ENCODE measurements at regions not wholly inside any gene's neighbourhood (a gene's known extent, or its start where the extent isn't known, plus 50 kb on each side); places are given as distances from the start of the nearest gene placed in this dataset.

- H3K4me3 ChIP-seq (ENCODE audit: low read depth in 1 of 2, low read length in 2 of 2), result no peak overlapping the region
- no peak overlapping the region for H3K27ac ChIP-seq (ENCODE audit: low read depth, low read length)
- H3K27me3 ChIP-seq (ENCODE audit: control insufficient read depth in 1 of 2, insufficient read depth in 2 of 2, low read length in 2 of 2), result no peaks in the 10 kb centered on the region
- H3K4me1 ChIP-seq (ENCODE audit: control insufficient read depth in 1 of 2, insufficient read depth in 2 of 2, low read length in 2 of 2), result no peaks in the 10 kb centered on the region
- no peak overlapping the region for H3K9ac ChIP-seq (ENCODE audit: low read depth in 1 of 2, low read length in 2 of 2)
- peaks cover 0 to 3% of the 10 kb centered on the region in 2 donors for H3K9me3 ChIP-seq (ENCODE audit: control insufficient read depth in 1 of 2, low read length in 2 of 2)
- no peaks in the 10 kb centered on the region for H3K36me3 ChIP-seq (ENCODE audit: control insufficient read depth in 1 of 2, insufficient read depth in 2 of 2, low read length in 2 of 2)
Observed at GRCh38 chr10:42482411-42482810, 156.0 kb downstream of the ZNF33B start.

- no peaks in the 10 kb centered on the region for H3K4me1 ChIP-seq (ENCODE audit: control insufficient read depth in 1 of 2, insufficient read depth in 2 of 2, low read length in 2 of 2)
- no peaks in the 10 kb centered on the region for H3K9me3 ChIP-seq (ENCODE audit: control insufficient read depth in 1 of 2, low read length in 2 of 2)
- no peak overlapping the region for H3K4me3 ChIP-seq (ENCODE audit: low read depth in 1 of 2, low read length in 2 of 2)
- H3K36me3 ChIP-seq (ENCODE audit: control insufficient read depth in 1 of 2, insufficient read depth in 2 of 2, low read length in 2 of 2), result no peaks in the 10 kb centered on the region
- no peak overlapping the region for H3K9ac ChIP-seq (ENCODE audit: low read depth in 1 of 2, low read length in 2 of 2)
- no peaks in the 10 kb centered on the region for H3K27me3 ChIP-seq (ENCODE audit: control insufficient read depth in 1 of 2, insufficient read depth in 2 of 2, low read length in 2 of 2)
- no peak overlapping the region for H3K27ac ChIP-seq (ENCODE audit: low read depth, low read length)
Observed at GRCh38 chr10:42479057-42479456, 159.3 kb downstream of the ZNF33B start.

GRCh38 chr10:42477170-42477569, 161.2 kb downstream of the ZNF33B start:
- H3K4me1 ChIP-seq (ENCODE audit: control insufficient read depth in 1 of 2, insufficient read depth in 2 of 2, low read length in 2 of 2), result no peaks in the 10 kb centered on the region
- no peak overlapping the region for H3K9ac ChIP-seq (ENCODE audit: low read depth in 1 of 2, low read length in 2 of 2)
- H3K27ac ChIP-seq (ENCODE audit: low read depth, low read length), result no peak overlapping the region
- no peaks in the 10 kb centered on the region for H3K27me3 ChIP-seq (ENCODE audit: control insufficient read depth in 1 of 2, insufficient read depth in 2 of 2, low read length in 2 of 2)
- no peaks in the 10 kb centered on the region for H3K9me3 ChIP-seq (ENCODE audit: control insufficient read depth in 1 of 2, low read length in 2 of 2)
- H3K4me3 ChIP-seq (ENCODE audit: low read depth in 1 of 2, low read length in 2 of 2), result no peak overlapping the region
- H3K36me3 ChIP-seq (ENCODE audit: control insufficient read depth in 1 of 2, insufficient read depth in 2 of 2, low read length in 2 of 2), result no peaks in the 10 kb centered on the region

GRCh38 chr10:42476101-42476500, 162.3 kb downstream of the ZNF33B start:
- Histone ChIP-seq H3K27me3 (ENCODE audit: control insufficient read depth in 1 of 2, insufficient read depth in 2 of 2, low read length in 2 of 2) (no peaks in the 10 kb centered on the region), H3K36me3 (ENCODE audit: control insufficient read depth in 1 of 2, insufficient read depth in 2 of 2, low read length in 2 of 2) (no peaks in the 10 kb centered on the region), H3K9ac (ENCODE audit: low read depth in 1 of 2, low read length in 2 of 2) (no peak overlapping the region), H3K4me1 (ENCODE audit: control insufficient read depth in 1 of 2, insufficient read depth in 2 of 2, low read length in 2 of 2) (no peaks in the 10 kb centered on the region), H3K4me3 (ENCODE audit: low read depth in 1 of 2, low read length in 2 of 2) (no peak overlapping the region), H3K9me3 (ENCODE audit: control insufficient read depth in 1 of 2, low read length in 2 of 2) (no peaks in the 10 kb centered on the region), H3K27ac (ENCODE audit: low read depth, low read length) (no peak overlapping the region)

- Histone ChIP-seq H3K27ac (ENCODE audit: low read depth, low read length) (no peak overlapping the region), H3K4me3 (ENCODE audit: low read depth in 1 of 2, low read length in 2 of 2) (peak overlapping the region in 1 of 2 donors; percentile 42)
Observed at GRCh38 chr10:42475168-42476098, 162.9 kb downstream of the ZNF33B start.

GRCh38 chr10:42454313-42454712, 184.1 kb downstream of the ZNF33B start:
- H3K9me3 ChIP-seq (ENCODE audit: control insufficient read depth in 1 of 2, low read length in 2 of 2), result peaks cover 0 to 3% of the 10 kb centered on the region in 2 donors
- no peaks in the 10 kb centered on the region for H3K27me3 ChIP-seq (ENCODE audit: control insufficient read depth in 1 of 2, insufficient read depth in 2 of 2, low read length in 2 of 2)
- no peak overlapping the region for H3K9ac ChIP-seq (ENCODE audit: low read depth in 1 of 2, low read length in 2 of 2)
- H3K27ac ChIP-seq (ENCODE audit: low read depth, low read length), result no peak overlapping the region
- H3K4me3 ChIP-seq (ENCODE audit: low read depth in 1 of 2, low read length in 2 of 2), result no peak overlapping the region
- H3K4me1 ChIP-seq (ENCODE audit: control insufficient read depth in 1 of 2, insufficient read depth in 2 of 2, low read length in 2 of 2), result no peaks in the 10 kb centered on the region
- no peaks in the 10 kb centered on the region for H3K36me3 ChIP-seq (ENCODE audit: control insufficient read depth in 1 of 2, insufficient read depth in 2 of 2, low read length in 2 of 2)

More at GRCh38 chr10:42475168-42476098, 162.9 kb downstream of the ZNF33B start:
- Histone ChIP-seq H3K27me3 (ENCODE audit: control insufficient read depth in 1 of 2, insufficient read depth in 2 of 2, low read length in 2 of 2) (no peaks in the 10 kb centered on the region), H3K9ac (ENCODE audit: low read depth in 1 of 2, low read length in 2 of 2) (no peak overlapping the region), H3K4me1 (ENCODE audit: control insufficient read depth in 1 of 2, insufficient read depth in 2 of 2, low read length in 2 of 2) (no peaks in the 10 kb centered on the region), H3K36me3 (ENCODE audit: control insufficient read depth in 1 of 2, insufficient read depth in 2 of 2, low read length in 2 of 2) (no peaks in the 10 kb centered on the region), H3K9me3 (ENCODE audit: control insufficient read depth in 1 of 2, low read length in 2 of 2) (no peaks in the 10 kb centered on the region)

- Histone ChIP-seq H3K9me3 (ENCODE audit: control insufficient read depth in 1 of 2, low read length in 2 of 2) (no peaks in the 10 kb centered on the region), H3K27ac (ENCODE audit: low read depth, low read length) (no peak overlapping the region), H3K4me1 (ENCODE audit: control insufficient read depth in 1 of 2, insufficient read depth in 2 of 2, low read length in 2 of 2) (no peaks in the 10 kb centered on the region), H3K4me3 (ENCODE audit: low read depth in 1 of 2, low read length in 2 of 2) (no peak overlapping the region), H3K9ac (ENCODE audit: low read depth in 1 of 2, low read length in 2 of 2) (no peak overlapping the region), H3K36me3 (ENCODE audit: control insufficient read depth in 1 of 2, insufficient read depth in 2 of 2, low read length in 2 of 2) (no peaks in the 10 kb centered on the region), H3K27me3 (ENCODE audit: control insufficient read depth in 1 of 2, insufficient read depth in 2 of 2, low read length in 2 of 2) (no peaks in the 10 kb centered on the region)
Observed at GRCh38 chr10:42431095-42431494, 207.3 kb downstream of the ZNF33B start.

GRCh38 chr10:42428534-42428933, 209.8 kb downstream of the ZNF33B start:
- Histone ChIP-seq H3K4me3 (ENCODE audit: low read depth in 1 of 2, low read length in 2 of 2) (no peak overlapping the region), H3K36me3 (ENCODE audit: control insufficient read depth in 1 of 2, insufficient read depth in 2 of 2, low read length in 2 of 2) (no peaks in the 10 kb centered on the region), H3K4me1 (ENCODE audit: control insufficient read depth in 1 of 2, insufficient read depth in 2 of 2, low read length in 2 of 2) (no peaks in the 10 kb centered on the region), H3K27ac (ENCODE audit: low read depth, low read length) (no peak overlapping the region), H3K9ac (ENCODE audit: low read depth in 1 of 2, low read length in 2 of 2) (no peak overlapping the region), H3K9me3 (ENCODE audit: control insufficient read depth in 1 of 2, low read length in 2 of 2) (no peaks in the 10 kb centered on the region), H3K27me3 (ENCODE audit: control insufficient read depth in 1 of 2, insufficient read depth in 2 of 2, low read length in 2 of 2) (no peaks in the 10 kb centered on the region)

- Histone ChIP-seq H3K4me1 (ENCODE audit: control insufficient read depth in 1 of 2, insufficient read depth in 2 of 2, low read length in 2 of 2) (no peaks in the 10 kb centered on the region), H3K36me3 (ENCODE audit: control insufficient read depth in 1 of 2, insufficient read depth in 2 of 2, low read length in 2 of 2) (no peaks in the 10 kb centered on the region), H3K9me3 (ENCODE audit: control insufficient read depth in 1 of 2, low read length in 2 of 2) (peaks cover 0 to 5% of the 10 kb centered on the region in 2 donors), H3K4me3 (ENCODE audit: low read depth in 1 of 2, low read length in 2 of 2) (no peak overlapping the region), H3K27me3 (ENCODE audit: control insufficient read depth in 1 of 2, insufficient read depth in 2 of 2, low read length in 2 of 2) (no peaks in the 10 kb centered on the region), H3K9ac (ENCODE audit: low read depth in 1 of 2, low read length in 2 of 2) (no peak overlapping the region), H3K27ac (ENCODE audit: low read depth, low read length) (no peak overlapping the region)
Observed at GRCh38 chr10:42422911-42423310, 215.5 kb downstream of the ZNF33B start.

GRCh38 chr10:42421812-42422211, 216.6 kb downstream of the ZNF33B start:
- Histone ChIP-seq H3K4me1 (ENCODE audit: control insufficient read depth in 1 of 2, insufficient read depth in 2 of 2, low read length in 2 of 2) (no peaks in the 10 kb centered on the region), H3K4me3 (ENCODE audit: low read depth in 1 of 2, low read length in 2 of 2) (no peak overlapping the region), H3K9ac (ENCODE audit: low read depth in 1 of 2, low read length in 2 of 2) (no peak overlapping the region), H3K9me3 (ENCODE audit: control insufficient read depth in 1 of 2, low read length in 2 of 2) (peaks cover 0 to 5% of the 10 kb centered on the region in 2 donors), H3K27me3 (ENCODE audit: control insufficient read depth in 1 of 2, insufficient read depth in 2 of 2, low read length in 2 of 2) (no peaks in the 10 kb centered on the region), H3K36me3 (ENCODE audit: control insufficient read depth in 1 of 2, insufficient read depth in 2 of 2, low read length in 2 of 2) (no peaks in the 10 kb centered on the region), H3K27ac (ENCODE audit: low read depth, low read length) (no peak overlapping the region)

Data from duodenal mucosa (tissue), 2 donors.